ENCODE measurements at regions not wholly inside any gene's neighbourhood (a gene's known extent, or its start where the extent isn't known, plus 50 kb on each side); places are given as distances from the start of the nearest gene placed in this dataset.

DNA sequence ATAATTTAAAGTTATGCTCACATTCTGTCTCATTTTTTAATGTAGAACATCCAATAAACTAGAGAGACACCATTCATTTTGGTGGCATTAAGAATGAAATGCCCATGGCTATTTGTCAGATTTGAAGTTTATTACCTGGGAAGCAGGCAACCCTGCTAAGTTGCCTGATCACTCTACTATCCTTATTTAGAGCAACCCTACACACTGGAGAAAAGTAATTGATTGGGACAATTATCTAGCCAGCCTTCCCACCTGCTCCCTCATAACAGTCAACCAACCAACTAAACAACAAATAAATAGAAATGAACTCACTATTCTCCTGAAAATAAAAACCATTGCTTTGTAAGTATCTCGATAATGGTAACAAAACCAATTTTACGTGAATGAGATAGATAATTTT lies 1129.0 kb upstream of the TENM4 start:
- Histone ChIP-seq H3K4me3 (ENCODE audit: low read length) (no peak overlapping the region), H3K4me2 (ENCODE audit: low read length) (no peak overlapping the region), H3K9me2 (replicated peaks; ENCODE audit: control insufficient read depth, low read length) (no peaks in the 10 kb centered on the region), H4K20me1 (ENCODE audit: control insufficient read depth, insufficient read depth, low read depth, low read length) (no peaks in the 10 kb centered on the region), H3K36me3 (ENCODE audit: control insufficient read depth, low read length) (no peaks in the 10 kb centered on the region), H3K79me2 (ENCODE audit: control insufficient read depth, low read length) (no peaks in the 10 kb centered on the region), H3K27me3 (ENCODE audit: control insufficient read depth, low read length) (no peaks in the 10 kb centered on the region), H3K9me3 (ENCODE audit: control insufficient read depth, insufficient read depth, low read length) (no peaks in the 10 kb centered on the region; the same call in 1 of the 2 replicates), H3K27ac (ENCODE audit: low read depth, low read length) (no peak overlapping the region), H3K4me1 (ENCODE audit: control insufficient read depth, low read length) (no peaks in the 10 kb centered on the region), H3F3A (ENCODE audit: control insufficient read depth, insufficient read depth) (no peaks in the 10 kb centered on the region)
- TF ChIP-seq, protein P1, sequence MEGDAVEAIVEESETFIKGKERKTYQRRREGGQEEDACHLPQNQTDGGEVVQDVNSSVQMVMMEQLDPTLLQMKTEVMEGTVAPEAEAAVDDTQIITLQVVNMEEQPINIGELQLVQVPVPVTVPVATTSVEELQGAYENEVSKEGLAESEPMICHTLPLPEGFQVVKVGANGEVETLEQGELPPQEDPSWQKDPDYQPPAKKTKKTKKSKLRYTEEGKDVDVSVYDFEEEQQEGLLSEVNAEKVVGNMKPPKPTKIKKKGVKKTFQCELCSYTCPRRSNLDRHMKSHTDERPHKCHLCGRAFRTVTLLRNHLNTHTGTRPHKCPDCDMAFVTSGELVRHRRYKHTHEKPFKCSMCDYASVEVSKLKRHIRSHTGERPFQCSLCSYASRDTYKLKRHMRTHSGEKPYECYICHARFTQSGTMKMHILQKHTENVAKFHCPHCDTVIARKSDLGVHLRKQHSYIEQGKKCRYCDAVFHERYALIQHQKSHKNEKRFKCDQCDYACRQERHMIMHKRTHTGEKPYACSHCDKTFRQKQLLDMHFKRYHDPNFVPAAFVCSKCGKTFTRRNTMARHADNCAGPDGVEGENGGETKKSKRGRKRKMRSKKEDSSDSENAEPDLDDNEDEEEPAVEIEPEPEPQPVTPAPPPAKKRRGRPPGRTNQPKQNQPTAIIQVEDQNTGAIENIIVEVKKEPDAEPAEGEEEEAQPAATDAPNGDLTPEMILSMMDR (IDR thresholded peaks at IDR 0.05; ENCODE audit: low read depth, low read length, poor library complexity, severe bottlenecking) = no peak
- TF ChIP-seq EZH2phosphoT487 (IDR thresholded peaks at IDR 0.05; ENCODE audit: borderline replicate concordance, low read length) = no peak

- Histone ChIP-seq H3F3A (ENCODE audit: control insufficient read depth, insufficient read depth) (no peaks in the 10 kb centered on the region), H3K79me2 (ENCODE audit: control insufficient read depth, low read length) (no peaks in the 10 kb centered on the region), H4K20me1 (ENCODE audit: control insufficient read depth, insufficient read depth, low read depth, low read length) (no peaks in the 10 kb centered on the region), H3K27me3 (ENCODE audit: control insufficient read depth, low read length) (no peaks in the 10 kb centered on the region), H3K36me3 (ENCODE audit: control insufficient read depth, low read length) (no peaks in the 10 kb centered on the region), H3K27ac (ENCODE audit: low read depth, low read length) (no peak overlapping the region), H3K4me1 (ENCODE audit: control insufficient read depth, low read length) (no peaks in the 10 kb centered on the region), H3K4me3 (ENCODE audit: low read length) (no peak overlapping the region), H3K4me2 (ENCODE audit: low read length) (no peak overlapping the region), H3K9me2 (replicated peaks; ENCODE audit: control insufficient read depth, low read length) (no peaks in the 10 kb centered on the region), H3K9me3 (ENCODE audit: control insufficient read depth, insufficient read depth, low read length) (no peaks in the 10 kb centered on the region)
- TF ChIP-seq, protein P1 (IDR thresholded peaks at IDR 0.05; ENCODE audit: low read depth, low read length, poor library complexity, severe bottlenecking) = no peak
- no peak for TF ChIP-seq EZH2phosphoT487 (IDR thresholded peaks at IDR 0.05; ENCODE audit: borderline replicate concordance, low read length)
Measured at GRCh38 chr11:80565231-80565630, 1124.4 kb upstream of the TENM4 start.

DNA sequence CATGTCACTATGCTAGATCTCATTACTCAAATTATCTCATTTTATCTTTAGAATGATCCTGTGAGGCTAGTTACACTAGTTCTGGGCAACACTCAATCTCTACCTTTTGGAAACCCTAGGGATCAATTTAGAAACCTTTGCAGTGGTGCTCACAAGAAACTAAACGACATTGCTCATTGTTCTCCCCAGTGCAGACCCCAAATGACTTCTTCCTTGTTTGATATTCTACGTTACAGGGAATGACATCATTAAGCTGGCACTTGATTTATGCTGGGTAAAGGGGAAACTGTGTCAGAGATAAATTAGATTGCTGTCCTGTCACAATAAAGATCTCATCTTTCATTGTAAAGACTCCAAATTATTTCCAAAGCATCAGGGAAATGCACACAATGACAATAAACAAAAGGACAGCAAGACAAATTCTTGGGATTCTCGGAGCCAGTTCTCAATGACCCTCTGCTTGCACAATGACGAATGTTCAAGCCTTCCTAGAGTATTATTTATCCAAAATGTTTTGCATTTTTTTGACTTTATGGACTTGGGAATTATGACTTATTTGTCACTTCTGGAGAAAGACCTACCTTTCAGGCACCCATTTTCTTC lies 1121.8 kb upstream of the TENM4 start:
- H3K79me2 ChIP-seq (ENCODE audit: control insufficient read depth, low read length) = no peaks in the 10 kb centered on the region
- no peak overlapping the region for H3K27ac ChIP-seq (ENCODE audit: low read depth, low read length)
- H3K27me3 ChIP-seq (ENCODE audit: control insufficient read depth, low read length) = no peaks in the 10 kb centered on the region
- no peaks in the 10 kb centered on the region for H3K36me3 ChIP-seq (ENCODE audit: control insufficient read depth, low read length)
- TF ChIP-seq EZH2phosphoT487 (IDR thresholded peaks at IDR 0.05; ENCODE audit: borderline replicate concordance, low read length) = no peak
- TF ChIP-seq, protein P1 (IDR thresholded peaks at IDR 0.05; ENCODE audit: low read depth, low read length, poor library complexity, severe bottlenecking) = no peak
- H3F3A ChIP-seq (ENCODE audit: control insufficient read depth, insufficient read depth) = no peaks in the 10 kb centered on the region
- H3K4me3 ChIP-seq (ENCODE audit: low read length) = no peak overlapping the region
- no peak overlapping the region for H3K4me2 ChIP-seq (ENCODE audit: low read length)
- no peaks in the 10 kb centered on the region for H3K4me1 ChIP-seq (ENCODE audit: control insufficient read depth, low read length)
- H3K9me2 ChIP-seq (replicated peaks; ENCODE audit: control insufficient read depth, low read length) = no peaks in the 10 kb centered on the region
- H4K20me1 ChIP-seq (ENCODE audit: control insufficient read depth, insufficient read depth, low read depth, low read length) = no peaks in the 10 kb centered on the region
- H3K9me3 ChIP-seq (ENCODE audit: control insufficient read depth, insufficient read depth, low read length) = no peaks in the 10 kb centered on the region
